Gastrocnemius medialis (tissue), 4 donors: ENCODE measurements at regions not wholly inside any gene's neighbourhood (a gene's known extent, or its start where the extent isn't known, plus 50 kb on each side); places are given as distances from the start of the nearest gene placed in this dataset.

Experiments
- ATAC-seq, 2 donors: fragments of 150-250 bp; one replicate each; pipeline ENCODE4 v1.9.1; 2016
- DNase-seq, 2 donors: peaks; one replicate each; pipeline ENCODE4 v3.0.0-alpha.2; 2019
- H3K27ac ChIP-seq, 4 donors: fragments of 200-600 bp; sonication (generic); 1 replicate in 1 of 4; 2 replicates in 3 of 4; pipeline ENCODE4 v1.5.1; 2016 to 2018; ENCODE audit warnings: mild to moderate bottlenecking in 2 of 4, moderate library complexity in 1 of 4
- H3K27me3 ChIP-seq, 3 donors: fragments of 200-600 bp; sonication (generic) in 2 of 3; 1 replicate in 1 of 3; 2 replicates in 2 of 3; pipeline versions ENCODE4 v1.5.1 to v1.6.0; 2016 to 2019; ENCODE audit warnings: mild to moderate bottlenecking in 1 of 3, moderate library complexity in 1 of 3
- H3K36me3 ChIP-seq, 2 donors: fragments of 200-600 bp; sonication (generic) in 1 of 2; one replicate each; pipeline ENCODE4 v1.5.1; 2017 to 2018
- H3K4me1 ChIP-seq, 2 donors: fragments of 200-600 bp; sonication (generic) in 1 of 2; one replicate each; pipeline ENCODE4 v1.5.1; 2016 to 2017; ENCODE audit warnings: mild to moderate bottlenecking in 2 of 2
- H3K4me3 ChIP-seq, 4 donors: fragments of 200-600 bp; sonication (generic) in 3 of 4; 1 replicate in 1 of 4; 2 replicates in 3 of 4; pipeline ENCODE4 v1.5.1; 2016 to 2019; ENCODE audit warnings: mild to moderate bottlenecking in 2 of 4
- H3K9me3 ChIP-seq, 3 donors: fragments of 200-600 bp; sonication (generic) in 2 of 3; 1 replicate in 1 of 3; 2 replicates in 2 of 3; pipeline ENCODE4 v1.5.1; 2016 to 2019
- POLR2A ChIP-seq, 2 donors: fragments of 450-650 bp; IDR thresholded peaks; one replicate each; pipeline ENCODE4 v1.6.1; 2017; ENCODE audit warnings: antibody characterized with exemption in 2 of 2, mild to moderate bottlenecking in 2 of 2, moderate library complexity in 2 of 2
- in situ Hi-C, 4 donors: fragments of 200-750 bp; cut with MboI; loops; one replicate each; pipeline versions ENCODE4 v1.15.0 to v1.8.0; 2017; ENCODE audit warnings: low sequenced_read_pairs in 4 of 4
- intact Hi-C: fragments of 100-400 bp; cut with DNase I; formaldehyde crosslinking; loops from one replicate; pipeline ENCODE4 v1.15.1; 2023; ENCODE audit warnings: low total_unique reads
- TF ChIP-seq, protein P1 (sequence below), 5 experiments: fragments of 450-650 bp in 3 of 5; fragments of 200-600 bp in 2 of 5; sonication (generic) in 2 of 5; IDR thresholded peaks in 4 of 5; conservative IDR thresholded peaks in 1 of 5; 1 replicate in 4 of 5; 2 replicates in 1 of 5; pipeline ENCODE4 v1.5.1; 2016 to 2019; ENCODE audit warnings: antibody characterized with exemption in 5 of 5, mild to moderate bottlenecking in 3 of 5, moderate library complexity in 3 of 5

DNA sequence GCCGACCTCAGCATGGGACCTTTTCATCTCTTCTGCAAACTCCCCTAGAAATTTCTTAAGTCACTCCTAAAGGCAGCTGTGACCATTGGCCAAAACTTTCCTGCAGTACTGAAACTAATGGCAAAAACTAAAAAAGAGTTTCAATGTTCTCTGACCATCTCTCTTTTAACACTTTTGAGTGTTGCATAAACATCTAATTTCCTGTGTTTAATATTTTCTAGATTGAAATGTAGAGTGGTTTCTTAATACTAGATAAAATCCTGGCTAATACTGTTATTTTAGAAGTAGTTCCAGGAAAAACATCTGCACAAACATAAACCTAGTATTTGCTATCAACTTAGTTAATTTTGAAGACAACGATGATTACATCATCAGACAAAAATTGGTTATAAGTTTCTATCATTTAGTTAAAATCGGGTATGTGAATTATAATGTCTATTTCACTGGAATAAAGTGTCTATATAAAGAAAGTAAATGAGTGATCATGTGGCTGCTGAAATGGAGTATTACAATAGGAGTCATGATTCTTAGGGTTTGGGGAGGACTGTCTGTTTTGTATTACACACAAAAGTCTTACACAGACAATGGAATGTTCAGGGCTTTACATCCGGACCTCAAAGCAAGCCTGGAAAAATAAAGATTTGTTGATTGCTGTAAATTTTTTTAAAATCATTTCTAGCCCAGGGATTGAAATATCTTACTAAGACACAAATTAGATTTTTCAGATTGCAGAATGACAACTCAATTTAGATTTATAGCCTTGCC is 1323.4 kb downstream of the C4orf33 start:
- intact Hi-C loops (no loop called here), in situ Hi-C loops (no loop called here)
- Histone ChIP-seq H3K36me3 (no peaks in the 10 kb centered on the region), H3K4me3 (no peak overlapping the region), H3K9me3 (no peaks in the 10 kb centered on the region), H3K4me1 (no peaks in the 10 kb centered on the region), H3K27ac (no peak overlapping the region), H3K27me3 (no peaks in the 10 kb centered on the region)
- no peak for TF ChIP-seq POLR2A (IDR thresholded peaks at IDR 0.05)
- TF ChIP-seq, protein P1, sequence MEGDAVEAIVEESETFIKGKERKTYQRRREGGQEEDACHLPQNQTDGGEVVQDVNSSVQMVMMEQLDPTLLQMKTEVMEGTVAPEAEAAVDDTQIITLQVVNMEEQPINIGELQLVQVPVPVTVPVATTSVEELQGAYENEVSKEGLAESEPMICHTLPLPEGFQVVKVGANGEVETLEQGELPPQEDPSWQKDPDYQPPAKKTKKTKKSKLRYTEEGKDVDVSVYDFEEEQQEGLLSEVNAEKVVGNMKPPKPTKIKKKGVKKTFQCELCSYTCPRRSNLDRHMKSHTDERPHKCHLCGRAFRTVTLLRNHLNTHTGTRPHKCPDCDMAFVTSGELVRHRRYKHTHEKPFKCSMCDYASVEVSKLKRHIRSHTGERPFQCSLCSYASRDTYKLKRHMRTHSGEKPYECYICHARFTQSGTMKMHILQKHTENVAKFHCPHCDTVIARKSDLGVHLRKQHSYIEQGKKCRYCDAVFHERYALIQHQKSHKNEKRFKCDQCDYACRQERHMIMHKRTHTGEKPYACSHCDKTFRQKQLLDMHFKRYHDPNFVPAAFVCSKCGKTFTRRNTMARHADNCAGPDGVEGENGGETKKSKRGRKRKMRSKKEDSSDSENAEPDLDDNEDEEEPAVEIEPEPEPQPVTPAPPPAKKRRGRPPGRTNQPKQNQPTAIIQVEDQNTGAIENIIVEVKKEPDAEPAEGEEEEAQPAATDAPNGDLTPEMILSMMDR (IDR thresholded peaks at IDR 0.05 in 4 of 5, conservative IDR thresholded peaks at IDR 0.05 in 1 of 5), result no peak
- no peak for ATAC-seq
- no peak for DNase-seq

DNA sequence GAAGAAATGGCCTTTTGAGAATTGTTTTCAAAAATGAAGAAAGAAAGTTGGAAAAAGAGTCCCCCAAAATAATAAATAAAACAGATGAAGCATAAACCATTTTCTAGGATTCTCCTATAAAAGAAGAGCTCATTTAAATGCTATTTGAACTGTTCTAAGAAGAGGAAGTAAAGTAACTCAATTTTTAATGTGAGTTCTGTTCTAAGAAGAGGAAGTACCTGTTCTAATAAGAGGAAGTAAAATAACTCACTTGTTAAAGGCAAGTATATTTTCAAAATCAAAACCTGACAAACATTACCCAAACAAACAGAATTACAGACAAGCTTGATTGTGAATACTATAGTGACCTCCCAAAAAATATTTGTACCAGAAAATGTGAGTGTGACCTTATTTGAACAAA is 1326.3 kb downstream of the C4orf33 start:
- no peaks in the 10 kb centered on the region for H3K4me1 ChIP-seq
- intact Hi-C loops, result no loop called here

DNA sequence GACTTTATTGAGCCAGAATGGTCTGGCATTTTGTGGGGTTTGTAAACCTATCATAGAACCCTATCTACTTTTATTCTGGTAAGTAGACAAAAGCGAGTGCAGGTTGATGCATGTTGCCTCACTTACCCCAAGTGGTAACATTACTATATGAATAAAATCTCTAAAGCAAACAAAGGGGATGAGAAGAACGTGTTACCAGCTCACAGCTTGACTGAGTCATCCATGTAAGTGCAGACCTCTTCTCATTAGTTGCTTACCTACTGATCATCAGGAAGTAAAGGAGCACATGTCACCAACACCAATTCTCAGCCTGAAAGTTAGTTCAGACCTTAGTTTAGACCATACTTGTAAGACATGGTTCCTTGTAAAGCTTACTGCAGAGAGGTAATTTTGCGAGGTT is 1328.3 kb downstream of the C4orf33 start:
- no peaks in the 10 kb centered on the region for H3K4me1 ChIP-seq
- TF ChIP-seq POLR2A (IDR thresholded peaks at IDR 0.05), result no peak
- TF ChIP-seq, protein P1 (IDR thresholded peaks at IDR 0.05 in 4 of 5, conservative IDR thresholded peaks at IDR 0.05 in 1 of 5), result no peak
- in situ Hi-C loops (no loop called here), intact Hi-C loops (no loop called here)
- no peak overlapping the region for H3K27ac ChIP-seq
- ATAC-seq, result no peak
- no peak overlapping the region for H3K4me3 ChIP-seq
- no peaks in the 10 kb centered on the region for H3K9me3 ChIP-seq
- DNase-seq, result no peak
- H3K27me3 ChIP-seq, result no peaks in the 10 kb centered on the region
- H3K36me3 ChIP-seq, result no peaks in the 10 kb centered on the region

More for the DNA sequence above, 1326.3 kb downstream of the C4orf33 start:
- Histone ChIP-seq H3K27ac (no peak overlapping the region), H3K9me3 (no peaks in the 10 kb centered on the region), H3K4me3 (no peak overlapping the region), H3K36me3 (no peaks in the 10 kb centered on the region), H3K27me3 (no peaks in the 10 kb centered on the region)
- in situ Hi-C loops, result no loop called here
- DNase-seq, result no peak
- no peak for ATAC-seq
- TF ChIP-seq, protein P1 (IDR thresholded peaks at IDR 0.05 in 4 of 5, conservative IDR thresholded peaks at IDR 0.05 in 1 of 5), result no peak
- TF ChIP-seq POLR2A (IDR thresholded peaks at IDR 0.05), result no peak

DNA sequence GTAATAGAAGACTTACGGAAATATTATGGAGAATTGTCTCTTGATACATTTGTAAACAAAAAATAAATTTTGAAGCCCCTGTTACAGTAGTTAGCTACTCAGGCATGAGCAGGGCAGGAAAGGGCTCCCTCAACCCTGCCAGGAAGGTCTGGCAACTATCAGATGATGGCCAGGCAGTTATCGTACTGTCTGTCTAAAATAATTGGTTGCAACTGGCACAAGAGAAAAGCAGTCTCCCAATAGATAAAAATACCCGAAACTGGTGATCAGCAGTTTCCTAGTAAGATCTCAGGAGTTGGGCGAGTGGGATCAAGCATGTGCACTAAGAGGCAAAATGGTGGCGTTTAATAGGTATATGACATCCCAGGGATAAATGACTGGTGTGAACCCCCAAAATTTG is 1336.3 kb downstream of the C4orf33 start:
- no peaks in the 10 kb centered on the region for H3K9me3 ChIP-seq
- H3K27ac ChIP-seq, result no peak overlapping the region
- ATAC-seq (no peak), DNase-seq (no peak)
- H3K36me3 ChIP-seq, result no peaks in the 10 kb centered on the region
- no peak overlapping the region for H3K4me3 ChIP-seq
- no peaks in the 10 kb centered on the region for H3K4me1 ChIP-seq
- intact Hi-C loops (no loop called here), in situ Hi-C loops (no loop called here)
- TF ChIP-seq, protein P1 (IDR thresholded peaks at IDR 0.05 in 4 of 5, conservative IDR thresholded peaks at IDR 0.05 in 1 of 5), result no peak
- no peak for TF ChIP-seq POLR2A (IDR thresholded peaks at IDR 0.05)
- no peaks in the 10 kb centered on the region for H3K27me3 ChIP-seq
